NB4 (cell line): ENCODE measurements at regions not wholly inside any gene's neighbourhood (a gene's known extent, or its start where the extent isn't known, plus 50 kb on each side); places are given as distances from the start of the nearest gene placed in this dataset.

Experiments used
- CTCF ChIP-seq: IDR thresholded peaks from one replicate; pipeline ENCODE4 v1.5.1; 2012; ENCODE audit warnings: low read depth, low read length
- POLR2A ChIP-seq: IDR thresholded peaks from 2 replicates; pipeline ENCODE4 v1.6.1; 2011; ENCODE audit warnings: mild to moderate bottlenecking; ENCODE audit not compliant: insufficient read length; ENCODE audit errors: extremely low read depth

GRCh38 chr1:193658691-193659090, 472.3 kb upstream of the B3GALT2 start:
- no peak for TF ChIP-seq CTCF
- TF ChIP-seq POLR2A: no peak
